PC-3 (cell line): ENCODE measurements at regions not wholly inside any gene's neighbourhood (a gene's known extent, or its start where the extent isn't known, plus 50 kb on each side); places are given as distances from the start of the nearest gene placed in this dataset.

Experiments
- ATAC-seq: fragments of 200-7000 bp; cut with Tn5 transposase; 2 replicates; pipeline ENCODE4 v1.9.1; 2020; ENCODE audit warnings: mild to moderate bottlenecking, moderate library complexity
- BruUV-seq: library from RNA; stranded (reverse); fragments of 400-500 nt; replicated peaks from 2 replicates; lab custom pipeline; 2021; lab: Mats Ljungman, UMichigan
- CTCF ChIA-PET: fragments of 300-600 bp; sonication (Branson Sonifier 250); formaldehyde crosslinking; loops from one replicate; lab custom pipeline; 2022; ENCODE audit warnings: antibody characterized with exemption; lab: Charles Lee
- POLR2A ChIA-PET: fragments of 300-600 bp; sonication (Branson Sonifier 250); formaldehyde crosslinking; loops from one replicate; lab custom pipeline; 2022; ENCODE audit warnings: antibody characterized with exemption; ENCODE audit not compliant: unreplicated experiment; lab: Charles Lee
- DNase-seq: peaks from one replicate; pipeline ENCODE4 v3.0.0-alpha.2; 2015
- H2AFZ ChIP-seq: fragments of 300-600 bp; sonication (generic); 2 replicates; pipeline ENCODE4 v1.6.0; 2016; ENCODE audit warnings: antibody characterized with exemption, low read length
- H3F3A ChIP-seq: fragments of 300-600 bp; sonication (generic); one replicate; pipeline ENCODE4 v1.6.0; 2017; ENCODE audit warnings: antibody characterized with exemption, low read length, control low read depth, mild to moderate bottlenecking; ENCODE audit not compliant: unreplicated experiment
- H3K27ac ChIP-seq: fragments of 300-600 bp; sonication (generic); 2 replicates; pipeline ENCODE4 v1.5.1; 2016; ENCODE audit warnings: mild to moderate bottlenecking, low read length
- H3K27me3 ChIP-seq: fragments of 300-600 bp; sonication (generic); 2 replicates; pipeline ENCODE4 v1.6.1; 2016; ENCODE audit warnings: low read length, mixed read lengths
- H3K36me3 ChIP-seq: fragments of 300-600 bp; sonication (generic); 2 replicates; pipeline ENCODE4 v1.6.1; 2016; ENCODE audit warnings: low read depth, mixed run types, low read length, mixed read lengths
- H3K4me1 ChIP-seq: fragments of 300-600 bp; sonication (generic); 2 replicates; pipeline ENCODE4 v1.5.1; 2016; ENCODE audit warnings: low read length; ENCODE audit not compliant: insufficient read depth
- H3K4me2 ChIP-seq: fragments of 300-600 bp; sonication (generic); 2 replicates; pipeline ENCODE4 v1.6.0; 2016; ENCODE audit warnings: low read length
- H3K4me3 ChIP-seq: fragments of 300-600 bp; sonication (generic); 2 replicates; pipeline ENCODE4 v1.5.1; 2016; ENCODE audit warnings: mild to moderate bottlenecking, low read length, mixed read lengths
- H3K79me2 ChIP-seq: fragments of 300-600 bp; sonication (generic); 2 replicates; pipeline ENCODE4 v1.6.1; 2017; ENCODE audit warnings: low read length, mixed read lengths
- H3K9ac ChIP-seq: fragments of 300-600 bp; sonication (generic); 2 replicates; pipeline ENCODE4 v1.6.0; 2016; ENCODE audit warnings: mild to moderate bottlenecking, low read length
- H3K9me2 ChIP-seq: fragments of 300-600 bp; sonication (generic); replicated peaks from 2 replicates; pipeline ENCODE4 v1.6.1; 2016; ENCODE audit warnings: mixed run types, low read length, mixed read lengths
- H3K9me3 ChIP-seq: fragments of 300-600 bp; sonication (generic); 2 replicates; pipeline ENCODE4 v1.6.1; 2016; ENCODE audit warnings: low read length, mixed read lengths
- H4K20me1 ChIP-seq: fragments of 300-600 bp; sonication (generic); 2 replicates; pipeline ENCODE4 v1.6.1; 2016; ENCODE audit warnings: low read length, mixed read lengths
- EZH2 ChIP-seq: fragments of 300-600 bp; sonication (generic); IDR thresholded peaks from one replicate; pipeline ENCODE4 v1.6.1; 2017; ENCODE audit warnings: antibody characterized with exemption, mild to moderate bottlenecking, low read length; ENCODE audit not compliant: unreplicated experiment
- EZH2phosphoT487 ChIP-seq: fragments of 300-600 bp; sonication (generic); IDR thresholded peaks from 2 replicates; pipeline ENCODE4 v1.6.1; 2018; ENCODE audit warnings: mild to moderate bottlenecking, antibody characterized with exemption, low read length, borderline replicate concordance
- intact Hi-C: fragments of 100-400 bp; cut with micrococcal nuclease; formaldehyde crosslinking; loops from 2 replicates; pipeline ENCODE4 v1.9.0; 2023
- TF ChIP-seq, protein P1 (sequence below): fragments of 300-600 bp; sonication (generic); conservative IDR thresholded peaks from 2 replicates; pipeline ENCODE4 v1.5.1; 2017; ENCODE audit warnings: antibody characterized with exemption, low read depth, mild to moderate bottlenecking, low read length

DNA sequence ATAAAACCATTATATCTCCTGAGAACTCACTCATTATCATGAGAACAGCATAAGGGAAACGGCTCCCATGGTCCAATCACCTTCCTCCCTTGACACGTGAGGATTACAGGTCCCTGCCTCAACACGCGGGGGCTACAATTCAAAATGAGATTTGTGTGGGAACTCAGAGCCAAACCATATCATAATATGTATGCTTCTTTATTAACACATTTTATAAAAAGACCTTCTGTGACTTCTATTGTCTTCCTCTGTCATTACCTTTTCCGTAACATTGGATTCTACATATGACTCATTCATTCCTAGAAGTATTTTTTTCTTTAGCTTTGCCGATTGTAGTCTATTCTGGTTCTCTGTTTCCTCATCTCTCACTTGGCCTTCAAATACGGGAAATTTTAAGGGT lies 267.2 kb upstream of the ROBO1 start:
- H3K27me3 ChIP-seq: no peaks in the 10 kb centered on the region
- ATAC-seq (no peak), DNase-seq (no peak)
- no peak overlapping the region for H3K27ac ChIP-seq
- no peaks in the 10 kb centered on the region for H3K36me3 ChIP-seq
- H3K4me1 ChIP-seq: no peaks in the 10 kb centered on the region
- intact Hi-C loops: no loop called here
- H3K9me2 ChIP-seq: no peaks in the 10 kb centered on the region; the same call in 1 of the 2 replicates
- no peaks in the 10 kb centered on the region for H3F3A ChIP-seq
- H3K9ac ChIP-seq: no peak overlapping the region
- no peak overlapping the region for H3K4me3 ChIP-seq
- TF ChIP-seq, protein P1, sequence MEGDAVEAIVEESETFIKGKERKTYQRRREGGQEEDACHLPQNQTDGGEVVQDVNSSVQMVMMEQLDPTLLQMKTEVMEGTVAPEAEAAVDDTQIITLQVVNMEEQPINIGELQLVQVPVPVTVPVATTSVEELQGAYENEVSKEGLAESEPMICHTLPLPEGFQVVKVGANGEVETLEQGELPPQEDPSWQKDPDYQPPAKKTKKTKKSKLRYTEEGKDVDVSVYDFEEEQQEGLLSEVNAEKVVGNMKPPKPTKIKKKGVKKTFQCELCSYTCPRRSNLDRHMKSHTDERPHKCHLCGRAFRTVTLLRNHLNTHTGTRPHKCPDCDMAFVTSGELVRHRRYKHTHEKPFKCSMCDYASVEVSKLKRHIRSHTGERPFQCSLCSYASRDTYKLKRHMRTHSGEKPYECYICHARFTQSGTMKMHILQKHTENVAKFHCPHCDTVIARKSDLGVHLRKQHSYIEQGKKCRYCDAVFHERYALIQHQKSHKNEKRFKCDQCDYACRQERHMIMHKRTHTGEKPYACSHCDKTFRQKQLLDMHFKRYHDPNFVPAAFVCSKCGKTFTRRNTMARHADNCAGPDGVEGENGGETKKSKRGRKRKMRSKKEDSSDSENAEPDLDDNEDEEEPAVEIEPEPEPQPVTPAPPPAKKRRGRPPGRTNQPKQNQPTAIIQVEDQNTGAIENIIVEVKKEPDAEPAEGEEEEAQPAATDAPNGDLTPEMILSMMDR: no peak
- TF ChIP-seq EZH2phosphoT487 (no peak), EZH2 (no peak)
- H3K79me2 ChIP-seq: no peaks in the 10 kb centered on the region
- H3K4me2 ChIP-seq: no peak overlapping the region
- ChIA-PET CTCF (no interaction called here), POLR2A (no interaction called here)
- no TSS peak for BruUV-seq
- no peaks in the 10 kb centered on the region for H4K20me1 ChIP-seq
- no peaks in the 10 kb centered on the region for H3K9me3 ChIP-seq
- H2AFZ ChIP-seq: no peak overlapping the region

DNA sequence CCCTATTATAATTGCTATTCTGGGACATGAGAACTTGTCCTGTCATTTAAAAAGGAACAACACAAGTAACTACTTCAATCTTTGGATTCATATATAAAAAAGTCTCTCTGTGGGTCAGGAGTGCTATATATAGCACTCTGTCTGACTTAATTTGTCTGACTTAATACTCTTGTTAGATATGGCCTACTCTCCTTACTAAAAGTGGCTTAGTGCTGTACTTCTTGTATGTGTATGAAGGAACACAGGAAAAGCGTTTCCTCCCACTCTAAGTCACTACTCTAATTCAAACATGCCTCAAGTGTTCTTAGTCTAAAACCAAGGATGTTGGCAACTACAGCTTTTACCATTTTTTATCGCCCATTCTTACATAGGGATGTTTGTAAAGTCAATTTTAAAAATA lies 255.2 kb upstream of the ROBO1 start:
- ChIA-PET CTCF (no interaction called here), POLR2A (interaction anchor here (0.6 kb wide), 1 partner anchor 343 kb away, joined by 3 read pairs; no protein-coding TSS in a partner anchor)
- H3K27me3 ChIP-seq: no peaks in the 10 kb centered on the region
- TF ChIP-seq EZH2phosphoT487 (no peak), EZH2 (no peak)
- TF ChIP-seq, protein P1: no peak
- H3K79me2 ChIP-seq: no peaks in the 10 kb centered on the region
- H4K20me1 ChIP-seq: no peaks in the 10 kb centered on the region
- no peak overlapping the region for H3K4me2 ChIP-seq
- DNase-seq (no peak), ATAC-seq (no peak)
- no peak overlapping the region for H3K9ac ChIP-seq
- intact Hi-C loops: no loop called here
- H3K9me2 ChIP-seq: no peaks in the 10 kb centered on the region
- no peak overlapping the region for H3K27ac ChIP-seq
- no peaks in the 10 kb centered on the region for H3K9me3 ChIP-seq
- H3K36me3 ChIP-seq: no peaks in the 10 kb centered on the region
- no TSS peak for BruUV-seq
- H3K4me1 ChIP-seq: peaks cover 12% of the 10 kb centered on the region
- H3K4me3 ChIP-seq: no peak overlapping the region
- no peak overlapping the region for H2AFZ ChIP-seq
- H3F3A ChIP-seq: no peaks in the 10 kb centered on the region

DNA sequence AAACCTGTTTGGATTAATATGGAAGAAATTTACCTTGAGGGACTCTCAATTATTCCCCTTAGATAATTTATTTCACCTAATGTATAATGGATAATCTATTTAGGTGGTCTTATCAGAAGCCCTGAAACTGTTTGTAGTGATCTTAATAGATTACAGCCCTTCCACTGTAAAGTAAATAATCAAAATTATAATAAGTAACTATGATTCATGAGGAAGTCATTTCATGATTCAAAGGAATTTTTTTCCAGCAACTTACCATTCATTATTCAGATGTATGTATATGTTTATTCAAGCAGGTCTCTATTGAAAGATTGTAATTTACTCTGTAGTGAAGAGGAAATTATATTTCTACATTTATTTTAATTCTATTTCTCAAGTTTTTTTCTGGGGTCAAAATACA lies 250.6 kb upstream of the ROBO1 start:
- Histone ChIP-seq H3K9me2 (no peaks in the 10 kb centered on the region), H3K4me2 (peak overlapping the region; percentile 47), H3K27ac (no peak overlapping the region), H4K20me1 (no peaks in the 10 kb centered on the region), H3K9me3 (no peaks in the 10 kb centered on the region), H3K36me3 (no peaks in the 10 kb centered on the region), H3F3A (no peaks in the 10 kb centered on the region), H3K4me1 (peaks cover 30% of the 10 kb centered on the region), H3K4me3 (no peak overlapping the region), H2AFZ (no peak overlapping the region), H3K27me3 (no peaks in the 10 kb centered on the region), H3K9ac (no peak overlapping the region), H3K79me2 (no peaks in the 10 kb centered on the region)
- no TSS peak for BruUV-seq
- TF ChIP-seq, protein P1: no peak
- TF ChIP-seq EZH2 (no peak), EZH2phosphoT487 (no peak)
- DNase-seq: peak; percentile 73
- POLR2A ChIA-PET: no interaction called here
- ATAC-seq: peak; percentile 89
- CTCF ChIA-PET: no interaction called here
- intact Hi-C loops: no loop called here
